H9 (cell line): ENCODE measurements at regions not wholly inside any gene's neighbourhood (a gene's known extent, or its start where the extent isn't known, plus 50 kb on each side); places are given as distances from the start of the nearest gene placed in this dataset.

Experiments used
- DNase-seq: peaks from one replicate; pipeline ENCODE4 v3.0.0-alpha.2; 2017
- H2AFZ ChIP-seq: one replicate; pipeline ENCODE4 v1.6.1; 2013; ENCODE audit warnings: mild to moderate bottlenecking, low read length, control low read depth, moderate library complexity
- H2AK5ac ChIP-seq: 2 replicates; pipeline ENCODE4 v1.6.1; 2013; ENCODE audit warnings: low read length, control low read depth, mixed read lengths; ENCODE audit not compliant: insufficient read length
- H2BK120ac ChIP-seq: one replicate; pipeline ENCODE4 v1.6.1; 2013; ENCODE audit warnings: low read depth, mild to moderate bottlenecking, low read length, control low read depth, inconsistent platforms; ENCODE audit not compliant: poor library complexity, severe bottlenecking
- H2BK12ac ChIP-seq: 2 replicates; pipeline ENCODE4 v1.6.1; 2013; ENCODE audit warnings: low read length, control low read depth, mixed read lengths, low read depth; ENCODE audit not compliant: insufficient read length
- H2BK15ac ChIP-seq: 2 replicates; pipeline ENCODE4 v1.6.1; 2013; ENCODE audit warnings: low read depth, low read length, control low read depth
- H2BK20ac ChIP-seq: one replicate; pipeline ENCODE4 v1.6.1; 2013; ENCODE audit warnings: low read depth, mild to moderate bottlenecking, low read length, control low read depth, inconsistent platforms; ENCODE audit not compliant: poor library complexity, severe bottlenecking
- H2BK5ac ChIP-seq: 2 replicates; pipeline ENCODE4 v1.6.1; 2013; ENCODE audit warnings: low read length, control low read depth, mixed read lengths; ENCODE audit not compliant: insufficient read length
- H3K14ac ChIP-seq: 2 replicates; pipeline ENCODE4 v1.6.1; 2013; ENCODE audit warnings: low read length, control low read depth; ENCODE audit not compliant: insufficient read depth
- H3K18ac ChIP-seq: 2 replicates; pipeline ENCODE4 v1.6.1; 2013; ENCODE audit warnings: low read depth, mild to moderate bottlenecking, mixed read lengths, low read length, control low read depth; ENCODE audit not compliant: insufficient read length
- H3K23ac ChIP-seq: 2 replicates; pipeline ENCODE4 v1.6.1; 2013; ENCODE audit warnings: low read length, control low read depth, mixed read lengths, low read depth; ENCODE audit not compliant: insufficient read length
- H3K23me2 ChIP-seq: 2 replicates; pipeline ENCODE4 v1.6.1; 2013; ENCODE audit warnings: low read depth, mild to moderate bottlenecking, mixed read lengths, low read length, control low read depth; ENCODE audit not compliant: insufficient read length, poor library complexity, severe bottlenecking
- H3K27ac ChIP-seq: 2 replicates; pipeline ENCODE4 v1.5.1; 2013; ENCODE audit warnings: low read length, control low read depth, mixed read lengths, low read depth; ENCODE audit not compliant: insufficient read length
- H3K27me3 ChIP-seq: 2 replicates; pipeline ENCODE4 v1.6.1; 2013; ENCODE audit warnings: low read length, control low read depth, inconsistent platforms; ENCODE audit not compliant: insufficient read depth
- H3K4ac ChIP-seq: 2 replicates; pipeline ENCODE4 v1.6.1; 2013; ENCODE audit warnings: low read depth, mild to moderate bottlenecking, control low read depth, inconsistent platforms, low read length, moderate library complexity
- H3K4me1 ChIP-seq: 2 replicates; pipeline ENCODE4 v1.6.1; 2013; ENCODE audit warnings: low read length, control low read depth, inconsistent platforms; ENCODE audit not compliant: insufficient read depth
- H3K4me2 ChIP-seq: 2 replicates; pipeline ENCODE4 v1.6.1; 2013; ENCODE audit warnings: low read length, control low read depth, mixed read lengths; ENCODE audit not compliant: insufficient read length, insufficient read depth
- H3K56ac ChIP-seq: 2 replicates; pipeline ENCODE4 v1.6.1; 2013; ENCODE audit warnings: low read depth, mild to moderate bottlenecking, mixed read lengths, low read length, control low read depth; ENCODE audit not compliant: insufficient read length
- H3K79me1 ChIP-seq: 2 replicates; pipeline ENCODE4 v1.6.1; 2013; ENCODE audit warnings: low read depth, mild to moderate bottlenecking, moderate library complexity, low read length, control low read depth, inconsistent platforms; ENCODE audit not compliant: insufficient read depth, poor library complexity, severe bottlenecking
- H3K79me2 ChIP-seq: 2 replicates; pipeline ENCODE4 v1.6.1; 2013; ENCODE audit warnings: low read length, control low read depth, inconsistent platforms; ENCODE audit not compliant: insufficient read depth
- H3K9ac ChIP-seq: 2 replicates; pipeline ENCODE4 v1.6.1; 2013; ENCODE audit warnings: low read length, control low read depth, mixed read lengths; ENCODE audit not compliant: insufficient read length; ENCODE audit errors: extremely low read depth
- H3K9me3 ChIP-seq: one replicate; pipeline ENCODE4 v1.6.1; 2013; ENCODE audit warnings: low read depth, low read length, inconsistent platforms; ENCODE audit not compliant: control insufficient read depth
- H3T11ph ChIP-seq: one replicate; pipeline ENCODE4 v1.6.1; 2013; ENCODE audit warnings: mild to moderate bottlenecking, low read length, control low read depth, inconsistent platforms
- H4K20me1 ChIP-seq: one replicate; pipeline ENCODE4 v1.6.1; 2013; ENCODE audit not compliant: control insufficient read depth, insufficient read length, insufficient read depth
- H4K5ac ChIP-seq: 2 replicates; pipeline ENCODE4 v1.6.1; 2013; ENCODE audit warnings: low read depth, mild to moderate bottlenecking, mixed read lengths, low read length, control low read depth; ENCODE audit not compliant: insufficient read length
- H4K8ac ChIP-seq: replicated peaks from 2 replicates; pipeline ENCODE4 v1.6.1; 2013; ENCODE audit warnings: low read length, control low read depth, mixed read lengths, low read depth; ENCODE audit not compliant: insufficient read length
- H4K91ac ChIP-seq: 2 replicates; pipeline ENCODE4 v1.6.1; 2013; ENCODE audit warnings: low read depth, mild to moderate bottlenecking, moderate library complexity, mixed read lengths, low read length, control low read depth; ENCODE audit not compliant: insufficient read length
- H3K27ac Mint-ChIP-seq, 3 experiments: 2 replicates in 2 of 3; 3 replicates in 1 of 3; pipeline ENCODE4 v1.8.0; 2020 to 2021; ENCODE audit warnings: mixed read lengths in 3 of 3, mild to moderate bottlenecking in 1 of 3, moderate library complexity in 1 of 3
- H3K27me3 Mint-ChIP-seq: 2 replicates; pipeline ENCODE4 v1.8.0; 2021; ENCODE audit warnings: low read depth, mild to moderate bottlenecking, moderate library complexity, mixed read lengths
- H3K36me3 Mint-ChIP-seq, 3 experiments: 2 replicates in 2 of 3; 3 replicates in 1 of 3; pipeline ENCODE4 v1.8.0; 2020 to 2021; ENCODE audit warnings: low read depth in 3 of 3, mixed read lengths in 3 of 3; ENCODE audit not compliant: insufficient read depth in 1 of 3
- H3K4me1 Mint-ChIP-seq, 2 experiments: 2 replicates each; pipeline ENCODE4 v1.8.0; 2020; ENCODE audit warnings: mixed read lengths in 2 of 2
- H3K4me3 Mint-ChIP-seq, 2 experiments: 2 replicates in 1 of 2; 3 replicates in 1 of 2; pipeline ENCODE4 v1.8.0; 2020 to 2021; ENCODE audit warnings: mild to moderate bottlenecking in 2 of 2, mixed read lengths in 2 of 2, moderate library complexity in 1 of 2
- H3K9me3 Mint-ChIP-seq, 2 experiments: 2 replicates in 1 of 2; 3 replicates in 1 of 2; pipeline ENCODE4 v1.8.0; 2020; ENCODE audit warnings: mild to moderate bottlenecking in 2 of 2, mixed read lengths in 2 of 2, moderate library complexity in 1 of 2
- WGBS: extraction: QIAGEN DNeasy Blood & Tissue Kit; methylation state at CpG from one replicate; pipeline ENCODE4 v1.1.7; 2013; ENCODE audit warnings: missing lambda C conversion rate, low lambda C conversion rate, mixed read lengths; ENCODE audit not compliant: insufficient read length; ENCODE audit errors: extremely low coverage; 5-methylcytosine and 5-hydroxymethylcytosine counted together
- TF ChIP-seq, protein P1 (sequence below): fragments of 200-600 bp; sonication (generic); conservative IDR thresholded peaks from 3 replicates; pipeline ENCODE4 v1.8.0; 2021; ENCODE audit warnings: antibody characterized with exemption, mild to moderate bottlenecking

DNA sequence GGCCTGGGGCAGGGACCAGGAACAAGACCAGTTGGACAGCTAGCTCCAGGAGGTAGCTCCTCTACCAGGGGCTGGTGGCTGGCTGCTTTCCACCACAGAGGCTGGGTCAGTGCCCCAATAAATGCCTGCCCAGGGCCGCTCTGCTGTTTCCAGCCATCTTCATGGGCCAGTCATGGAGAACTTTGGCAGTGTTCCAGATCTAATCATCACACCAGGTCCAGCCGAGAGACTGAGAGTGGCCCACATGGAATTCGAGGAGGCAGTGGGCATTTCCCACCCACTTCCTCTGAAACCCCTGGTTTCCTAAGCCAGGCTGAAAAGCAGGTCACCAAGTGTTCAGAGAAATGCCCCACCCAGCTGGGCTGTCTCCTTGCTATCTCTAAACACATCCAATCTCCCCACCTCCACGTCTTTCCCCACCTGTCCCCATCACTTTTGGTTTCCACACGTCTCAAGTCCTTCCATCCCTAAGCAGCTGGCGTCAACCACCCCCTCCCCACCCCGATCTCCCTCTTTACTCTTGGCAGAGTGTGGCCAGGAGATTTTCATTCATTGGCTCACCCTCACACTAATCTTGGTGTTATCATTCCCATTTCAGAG lies 190.0 kb upstream of the LINGO1 start:
- H3K36me3 Mint-ChIP-seq: no peaks in the 10 kb centered on the region
- Histone ChIP-seq H2BK15ac (no peak overlapping the region), H3K9ac (no peak overlapping the region), H4K5ac (no peak overlapping the region), H3K79me2 (no peaks in the 10 kb centered on the region), H3K27ac (no peak overlapping the region), H3K18ac (no peak overlapping the region), H3K27me3 (peaks cover 19% of the 10 kb centered on the region; the same call in 1 of the 2 replicates), H3K56ac (no peak overlapping the region), H3T11ph (no peak overlapping the region), H4K20me1 (no peaks in the 10 kb centered on the region), H3K9me3 (no peaks in the 10 kb centered on the region), H3K4me1 (no peaks in the 10 kb centered on the region), H2AK5ac (no peak overlapping the region), H4K91ac (no peak overlapping the region), H2BK12ac (no peak overlapping the region), H2BK20ac (no peak overlapping the region), H3K23me2 (no peaks in the 10 kb centered on the region), H3K4ac (no peak overlapping the region), H4K8ac (no peak overlapping the region), H3K79me1 (no peaks in the 10 kb centered on the region), H2BK120ac (no peak overlapping the region), H2AFZ (no peak overlapping the region), H3K4me2 (no peak overlapping the region), H3K23ac (no peak overlapping the region), H2BK5ac (no peak overlapping the region), H3K14ac (no peak overlapping the region)
- no peaks in the 10 kb centered on the region; a peak in 2 of 5 replicates for H3K9me3 Mint-ChIP-seq
- no CpG with 5 or more reads among the region's 7 CpGs for WGBS
- TF ChIP-seq, protein P1, sequence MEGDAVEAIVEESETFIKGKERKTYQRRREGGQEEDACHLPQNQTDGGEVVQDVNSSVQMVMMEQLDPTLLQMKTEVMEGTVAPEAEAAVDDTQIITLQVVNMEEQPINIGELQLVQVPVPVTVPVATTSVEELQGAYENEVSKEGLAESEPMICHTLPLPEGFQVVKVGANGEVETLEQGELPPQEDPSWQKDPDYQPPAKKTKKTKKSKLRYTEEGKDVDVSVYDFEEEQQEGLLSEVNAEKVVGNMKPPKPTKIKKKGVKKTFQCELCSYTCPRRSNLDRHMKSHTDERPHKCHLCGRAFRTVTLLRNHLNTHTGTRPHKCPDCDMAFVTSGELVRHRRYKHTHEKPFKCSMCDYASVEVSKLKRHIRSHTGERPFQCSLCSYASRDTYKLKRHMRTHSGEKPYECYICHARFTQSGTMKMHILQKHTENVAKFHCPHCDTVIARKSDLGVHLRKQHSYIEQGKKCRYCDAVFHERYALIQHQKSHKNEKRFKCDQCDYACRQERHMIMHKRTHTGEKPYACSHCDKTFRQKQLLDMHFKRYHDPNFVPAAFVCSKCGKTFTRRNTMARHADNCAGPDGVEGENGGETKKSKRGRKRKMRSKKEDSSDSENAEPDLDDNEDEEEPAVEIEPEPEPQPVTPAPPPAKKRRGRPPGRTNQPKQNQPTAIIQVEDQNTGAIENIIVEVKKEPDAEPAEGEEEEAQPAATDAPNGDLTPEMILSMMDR: no peak
- peaks cover 13 to 23% of the 10 kb centered on the region in 2 experiments for H3K4me1 Mint-ChIP-seq
- H3K4me3 Mint-ChIP-seq: no peak overlapping the region
- no peak for DNase-seq
- no peak overlapping the region for H3K27ac Mint-ChIP-seq
- peaks cover 57% of the 10 kb centered on the region for H3K27me3 Mint-ChIP-seq
